Gastroesophageal sphincter (tissue), 3 donors: ENCODE measurements at regions not wholly inside any gene's neighbourhood (a gene's known extent, or its start where the extent isn't known, plus 50 kb on each side); places are given as distances from the start of the nearest gene placed in this dataset.

Source experiments
- POLR2A ChIP-seq, 2 donors: fragments of 450-650 bp; IDR thresholded peaks; one replicate each; pipeline ENCODE4 v1.6.1; 2017; ENCODE audit warnings: antibody characterized with exemption in 2 of 2, mild to moderate bottlenecking in 2 of 2, moderate library complexity in 1 of 2
- POLR2AphosphoS5 ChIP-seq: sonication (generic); formaldehyde crosslinking; IDR thresholded peaks from one replicate; pipeline ENCODE4 v1.6.1; 2017; ENCODE audit warnings: antibody characterized with exemption
- TF ChIP-seq, protein P1 (sequence below), 4 experiments: fragments of 200-600 bp in 2 of 4; fragments of 450-650 bp in 2 of 4; sonication (generic) in 1 of 4; IDR thresholded peaks; one replicate each; pipeline ENCODE4 v1.5.1; 2017 to 2019; ENCODE audit warnings: antibody characterized with exemption in 4 of 4, mild to moderate bottlenecking in 2 of 4, moderate library complexity in 2 of 4

DNA sequence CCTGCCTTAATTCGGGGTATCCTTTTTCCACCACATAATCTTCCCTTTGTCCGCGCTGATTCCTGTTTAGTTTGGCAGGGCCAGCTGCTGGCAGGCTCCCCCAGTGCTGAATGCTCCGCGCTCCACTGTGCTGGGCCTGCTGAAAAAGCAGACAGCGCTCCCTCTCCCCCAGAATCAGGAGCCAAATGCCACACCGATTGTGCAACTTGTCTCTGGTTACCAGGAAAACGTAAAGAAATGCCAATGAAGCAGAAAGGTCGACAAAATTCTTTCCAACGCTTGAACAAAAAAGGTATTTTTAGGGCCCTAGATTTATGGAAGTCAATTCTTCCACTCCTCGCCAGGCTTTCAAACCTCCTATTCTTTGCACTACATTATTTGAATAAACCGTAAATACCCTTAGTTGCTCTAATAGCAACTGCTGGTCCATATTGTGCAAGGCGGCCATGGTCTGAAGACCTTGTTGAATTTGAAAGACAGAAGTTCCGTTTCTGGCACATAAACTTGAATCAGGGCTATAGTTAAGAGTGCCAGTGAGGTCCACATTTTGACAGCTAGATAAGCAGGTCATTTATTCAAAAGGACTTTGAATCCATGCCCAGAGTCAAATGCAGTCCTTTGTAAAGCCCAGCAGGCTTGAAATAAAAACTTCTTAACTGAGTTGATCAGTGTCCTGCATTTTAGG, 206.7 kb upstream of the RFC3 start:
- peak; percentile 52 for TF ChIP-seq POLR2AphosphoS5
- TF ChIP-seq, protein P1, sequence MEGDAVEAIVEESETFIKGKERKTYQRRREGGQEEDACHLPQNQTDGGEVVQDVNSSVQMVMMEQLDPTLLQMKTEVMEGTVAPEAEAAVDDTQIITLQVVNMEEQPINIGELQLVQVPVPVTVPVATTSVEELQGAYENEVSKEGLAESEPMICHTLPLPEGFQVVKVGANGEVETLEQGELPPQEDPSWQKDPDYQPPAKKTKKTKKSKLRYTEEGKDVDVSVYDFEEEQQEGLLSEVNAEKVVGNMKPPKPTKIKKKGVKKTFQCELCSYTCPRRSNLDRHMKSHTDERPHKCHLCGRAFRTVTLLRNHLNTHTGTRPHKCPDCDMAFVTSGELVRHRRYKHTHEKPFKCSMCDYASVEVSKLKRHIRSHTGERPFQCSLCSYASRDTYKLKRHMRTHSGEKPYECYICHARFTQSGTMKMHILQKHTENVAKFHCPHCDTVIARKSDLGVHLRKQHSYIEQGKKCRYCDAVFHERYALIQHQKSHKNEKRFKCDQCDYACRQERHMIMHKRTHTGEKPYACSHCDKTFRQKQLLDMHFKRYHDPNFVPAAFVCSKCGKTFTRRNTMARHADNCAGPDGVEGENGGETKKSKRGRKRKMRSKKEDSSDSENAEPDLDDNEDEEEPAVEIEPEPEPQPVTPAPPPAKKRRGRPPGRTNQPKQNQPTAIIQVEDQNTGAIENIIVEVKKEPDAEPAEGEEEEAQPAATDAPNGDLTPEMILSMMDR (IDR thresholded peaks at IDR 0.05), result no peak
- no peak for TF ChIP-seq POLR2A (IDR thresholded peaks at IDR 0.05)
